HCT116 (cell line): ENCODE measurements at regions not wholly inside any gene's neighbourhood (a gene's known extent, or its start where the extent isn't known, plus 50 kb on each side); places are given as distances from the start of the nearest gene placed in this dataset.

Experiments used
- ATAC-seq: fragments of 200-7000 bp; cut with Tn5 transposase; 2 replicates; pipeline ENCODE4 v1.9.1; 2020; ENCODE audit warnings: mild to moderate bottlenecking, moderate library complexity
- BruUV-seq: library from RNA; stranded (reverse); fragments of 400-500 nt; replicated peaks from 2 replicates; lab custom pipeline; 2021; lab: Mats Ljungman, UMichigan
- CTCF ChIA-PET: fragments of 300-600 bp; sonication (Branson Sonifier 250); formaldehyde crosslinking; loops from one replicate; lab custom pipeline; 2021; ENCODE audit warnings: antibody characterized with exemption; lab: Charles Lee
- POLR2A ChIA-PET: fragments of 300-600, 350-600 bp; sonication (Branson Sonifier 250); formaldehyde crosslinking; loops from one replicate; lab custom pipeline; 2021; ENCODE audit warnings: antibody characterized with exemption; lab: Charles Lee
- RAD21 ChIA-PET, 2 experiments: fragments of 300-600 bp; sonication (Branson Sonifier 250); formaldehyde crosslinking; loops; one replicate each; lab custom pipeline; 2023; ENCODE audit warnings: low total read pairs in 2 of 2; ENCODE audit not compliant: uncharacterized antibody in 2 of 2, unreplicated experiment in 2 of 2, low non-redundant PET in 1 of 2; lab: Charles Lee
- DNase-seq: peaks from one replicate; pipeline ENCODE4 v3.0.0-alpha.2; 2010; ENCODE audit warnings: low read depth, low spot score
- H2AFZ ChIP-seq: fragments of 200-600 bp; shearing (Covaris generic), sonication (generic); 2 replicates; pipeline ENCODE4 v1.6.1; 2017; ENCODE audit warnings: low read depth, mixed run types, mixed read lengths, antibody characterized with exemption, low read length; ENCODE audit not compliant: poor library complexity, severe bottlenecking
- H3K27ac ChIP-seq: 2 replicates; pipeline ENCODE4 v1.5.1; 2012; ENCODE audit warnings: low read depth, low read length
- H3K27me3 ChIP-seq: fragments of 200-600 bp; sonication (generic); 2 replicates; pipeline ENCODE4 v1.6.1; 2016; ENCODE audit warnings: mixed run types, low read length, mixed read lengths; ENCODE audit not compliant: insufficient read depth
- H3K36me3 ChIP-seq, 2 experiments: fragments of 200-500 bp in 1 of 2; fragments of 200-600 bp in 1 of 2; sonication (Bioruptor generic) in 1 of 2; sonication (generic) in 1 of 2; 2 replicates each; pipeline versions ENCODE4 v1.5.1 to v1.6.1; 2014 to 2016; ENCODE audit warnings: low read length in 2 of 2, inconsistent platforms in 1 of 2, mixed read lengths in 1 of 2, mixed run types in 1 of 2; ENCODE audit not compliant: insufficient read depth in 2 of 2, control insufficient read depth in 1 of 2
- H3K4me1 ChIP-seq, 2 experiments: fragments of 200-600 bp in 1 of 2; sonication (generic) in 1 of 2; 2 replicates each; pipeline versions ENCODE4 v1.5.1 to v1.6.1; 2012 to 2017; ENCODE audit warnings: low read length in 2 of 2, inconsistent platforms in 1 of 2, mild to moderate bottlenecking in 1 of 2, mixed read lengths in 1 of 2, mixed run types in 1 of 2, moderate library complexity in 1 of 2; ENCODE audit not compliant: insufficient read depth in 2 of 2, control insufficient read depth in 1 of 2
- H3K4me2 ChIP-seq: fragments of 200-600 bp; sonication (generic); 2 replicates; pipeline ENCODE4 v1.6.1; 2017; ENCODE audit warnings: mixed run types, low read length, mixed read lengths
- H3K4me3 ChIP-seq, 2 experiments: fragments of 200-600 bp in 1 of 2; sonication (generic) in 1 of 2; replicated peaks in 1 of 2; 2 replicates each; pipeline ENCODE4 v1.5.1; 2011 to 2016; ENCODE audit warnings: low read length in 2 of 2, control low read depth in 1 of 2, low read depth in 1 of 2, mild to moderate bottlenecking in 1 of 2, mixed read lengths in 1 of 2, mixed run types in 1 of 2
- H3K79me2 ChIP-seq: fragments of 200-600 bp; sonication (generic); 2 replicates; pipeline ENCODE4 v1.6.1; 2017; ENCODE audit warnings: mild to moderate bottlenecking, mixed run types, low read length, moderate library complexity, mixed read lengths; ENCODE audit not compliant: insufficient read depth
- H3K9ac ChIP-seq: fragments of 200-600 bp; sonication (generic); 2 replicates; pipeline ENCODE4 v1.6.1; 2016; ENCODE audit warnings: low read length, mixed read lengths
- H3K9me2 ChIP-seq: fragments of 200-600 bp; sonication (generic), shearing (Covaris generic); 2 replicates; pipeline ENCODE4 v1.6.1; 2017; ENCODE audit warnings: mixed run types, mild to moderate bottlenecking, moderate library complexity; ENCODE audit not compliant: insufficient read depth
- H3K9me3 ChIP-seq, 2 experiments: fragments of 200-500 bp in 1 of 2; fragments of 200-600 bp in 1 of 2; sonication (Bioruptor generic) in 1 of 2; sonication (generic) in 1 of 2; 2 replicates each; pipeline ENCODE4 v1.6.1; 2014 to 2017; ENCODE audit warnings: low read length in 2 of 2, mixed read lengths in 2 of 2, inconsistent platforms in 1 of 2, low read depth in 1 of 2, mild to moderate bottlenecking in 1 of 2, mixed run types in 1 of 2, moderate library complexity in 1 of 2; ENCODE audit not compliant: control insufficient read depth in 1 of 2, insufficient read depth in 1 of 2
- H4K20me1 ChIP-seq: fragments of 200-600 bp; sonication (generic), shearing (Covaris generic); 2 replicates; pipeline ENCODE4 v1.6.1; 2017; ENCODE audit warnings: mixed run types, mild to moderate bottlenecking, moderate library complexity; ENCODE audit not compliant: insufficient read depth
- EZH2 ChIP-seq: fragments of 200-600 bp; sonication (generic); IDR thresholded peaks from 2 replicates; pipeline ENCODE4 v1.6.1; 2017; ENCODE audit warnings: antibody characterized with exemption, mixed run types
- EZH2phosphoT487 ChIP-seq: fragments of 200-600 bp; IDR thresholded peaks from 2 replicates; pipeline ENCODE4 v1.6.1; 2018; ENCODE audit warnings: antibody characterized with exemption, borderline replicate concordance
- SP1 ChIP-seq: IDR thresholded peaks from 2 replicates; pipeline ENCODE4 v1.6.1; 2012; ENCODE audit warnings: low read depth
- TCF7L2 ChIP-seq: IDR thresholded peaks from 2 replicates; pipeline ENCODE4 v1.7.0; 2011; ENCODE audit warnings: borderline replicate concordance, inconsistent platforms; ENCODE audit not compliant: insufficient read depth, insufficient read length; ENCODE audit errors: extremely low read depth
- ZNF274 ChIP-seq: fragments of 200-500 bp; sonication (Bioruptor generic); IDR thresholded peaks from 2 replicates; pipeline ENCODE4 v1.6.1; 2014; ENCODE audit warnings: mild to moderate bottlenecking, low read depth, low read length, inconsistent platforms
- intact Hi-C: fragments of 100-400 bp; cut with micrococcal nuclease; formaldehyde crosslinking; loops from 2 replicates; pipeline ENCODE4 v1.10.0; 2022
- TF ChIP-seq, protein P1 (sequence below): IDR thresholded peaks from 2 replicates; pipeline ENCODE4 v1.6.1; 2012

DNA sequence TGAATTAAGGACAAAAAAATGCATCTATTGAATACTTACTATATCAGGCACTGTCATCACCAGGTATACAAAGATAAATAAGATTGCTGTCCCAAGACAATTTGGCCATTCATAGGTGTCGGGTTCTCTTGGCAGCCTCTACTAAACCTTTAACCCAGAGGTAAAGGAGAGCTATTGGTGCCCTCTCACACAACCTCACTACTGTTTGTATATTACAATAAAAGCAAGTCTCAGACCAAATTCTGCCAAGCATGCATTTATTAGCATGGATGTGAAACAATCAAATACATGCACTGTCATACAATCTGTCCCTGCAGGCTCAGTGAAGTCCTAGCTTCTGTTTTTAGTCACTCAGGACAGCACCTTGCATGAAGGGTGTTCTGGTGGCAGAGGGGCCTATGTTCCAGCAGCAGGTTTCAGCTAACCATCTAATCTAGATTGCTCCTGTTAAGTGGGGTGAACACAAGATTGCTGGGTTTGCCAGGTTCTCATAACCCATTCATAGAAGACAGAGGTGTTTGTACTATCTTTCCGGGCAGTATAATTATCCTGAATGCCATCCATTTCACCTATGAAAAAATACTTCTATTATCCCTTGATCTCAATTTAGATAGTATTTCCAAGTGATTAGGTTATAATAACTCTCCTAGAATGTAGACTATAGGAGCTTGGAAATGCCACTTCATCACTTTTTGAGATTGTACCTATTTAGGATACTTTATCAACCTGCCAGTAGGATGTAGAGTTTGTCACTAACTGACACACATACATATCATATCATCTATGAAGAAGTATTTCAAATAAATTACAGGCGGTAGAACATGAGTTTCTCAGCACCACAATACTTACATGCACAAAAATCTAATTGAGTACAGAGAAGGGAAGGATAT lies 254.0 kb upstream of the KRR1 start:
- Histone ChIP-seq H3K4me2 (peak overlapping the region; percentile 56), H3K9ac (peak overlapping the region; percentile 67), H3K79me2 (0 out of 2 replicates have a peak, but pooled peaks cover 8% of the 10 kb centered on the region), H3K4me3 (no peak overlapping the region), H4K20me1 (no peaks in the 10 kb centered on the region), H2AFZ (no peak overlapping the region), H3K27me3 (no peaks in the 10 kb centered on the region), H3K9me2 (no peaks in the 10 kb centered on the region), H3K27ac (peak overlapping the region; percentile 100), H3K9me3 (no peaks in the 10 kb centered on the region), H3K4me1 (peaks cover 71 to 86% of the 10 kb centered on the region in 2 experiments), H3K36me3 (no peaks in the 10 kb centered on the region)
- BruUV-seq, result no TSS peak
- ChIA-PET RAD21 (interaction anchor here (1.9 to 2.2 kb wide), 2 partner anchors 45 to 142 kb away, joined by 4 read pairs; no protein-coding TSS in a partner anchor), POLR2A (interaction anchor here (0.6 to 2.7 kb wide), 10 partner anchors 9 to 266 kb away, joined by 3 to 9 read pairs (median 4); partner anchors contain the start of gene PHLDA1), CTCF (no interaction called here)
- ATAC-seq (peak; percentile 24; the same call in 1 of the 2 replicates), DNase-seq (no peak)
- intact Hi-C loops, result loop anchor here (5.0 kb wide), 1 partner anchor 262 kb away; no protein-coding TSS in a partner anchor
- TF ChIP-seq ZNF274 (no peak), EZH2 (no peak), SP1 (0 out of 2 replicates have a peak, but pooled peaks have one; percentile 12)

DNA sequence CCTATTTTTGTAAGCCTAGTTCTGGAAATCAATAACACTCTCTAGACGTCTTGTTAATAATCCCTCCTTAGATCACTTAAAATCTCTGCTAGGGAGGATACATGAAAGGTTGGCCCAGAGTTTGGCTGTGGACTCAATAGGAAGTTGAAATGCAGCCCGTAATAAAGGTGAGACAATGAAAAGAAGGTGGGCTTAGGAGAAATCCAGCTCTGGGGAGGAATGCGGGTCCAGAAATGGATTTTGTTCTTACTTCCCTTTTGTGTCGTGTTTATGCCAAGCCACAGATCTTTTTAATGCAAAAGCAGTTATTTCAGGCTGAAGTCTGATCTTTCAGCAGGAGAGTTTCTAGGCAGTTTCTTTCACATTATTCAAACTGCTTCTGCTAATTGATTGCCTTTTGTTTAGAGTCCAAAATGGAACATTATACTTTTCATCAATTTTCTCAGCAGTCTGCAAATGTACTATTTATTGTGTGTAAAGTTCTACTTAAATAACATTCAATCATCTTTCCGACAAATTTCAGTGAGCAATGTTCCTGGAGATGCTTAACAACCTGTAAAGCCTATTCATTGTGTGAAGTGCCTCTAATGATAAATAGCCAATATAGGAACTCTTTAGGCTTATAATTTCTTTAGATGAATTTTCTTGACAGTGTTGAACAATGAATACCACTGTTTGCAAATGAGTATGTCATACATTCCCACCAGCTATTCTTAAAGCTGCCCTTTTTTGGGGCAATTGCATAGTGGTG lies 252.9 kb upstream of the KRR1 start:
- no TSS peak for BruUV-seq
- intact Hi-C loops, result no loop called here
- ChIA-PET CTCF (no interaction called here), RAD21 (no interaction called here), POLR2A (interaction anchor here (1.5 to 2.6 kb wide), 3 partner anchors 8 to 118 kb away, joined by 4 to 8 read pairs (median 5); no protein-coding TSS in a partner anchor)
- peak overlapping the region; percentile 100 for H3K27ac ChIP-seq
- peak overlapping the region; percentile 67 for H3K9ac ChIP-seq
- ATAC-seq (no peak), DNase-seq (no peak)
- H3K27me3 ChIP-seq, result no peaks in the 10 kb centered on the region
- peak overlapping the region; percentile 56 for H3K4me2 ChIP-seq
- no peaks in the 10 kb centered on the region for H3K36me3 ChIP-seq
- no peaks in the 10 kb centered on the region for H4K20me1 ChIP-seq
- H3K4me1 ChIP-seq, result peaks cover 69 to 91% of the 10 kb centered on the region in 2 experiments
- no peaks in the 10 kb centered on the region for H3K9me2 ChIP-seq
- H3K9me3 ChIP-seq, result no peaks in the 10 kb centered on the region
- no peak overlapping the region for H2AFZ ChIP-seq
- H3K4me3 ChIP-seq, result no peak overlapping the region
- 0 out of 2 replicates have a peak, but pooled peaks cover 8% of the 10 kb centered on the region for H3K79me2 ChIP-seq
- TF ChIP-seq, protein P1, sequence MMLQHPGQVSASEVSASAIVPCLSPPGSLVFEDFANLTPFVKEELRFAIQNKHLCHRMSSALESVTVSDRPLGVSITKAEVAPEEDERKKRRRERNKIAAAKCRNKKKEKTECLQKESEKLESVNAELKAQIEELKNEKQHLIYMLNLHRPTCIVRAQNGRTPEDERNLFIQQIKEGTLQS, result no peak
- TF ChIP-seq TCF7L2 (peak; percentile 47), EZH2phosphoT487 (no peak)
